ES-I3 (cell line): ENCODE measurements at regions not wholly inside any gene's neighbourhood (a gene's known extent, or its start where the extent isn't known, plus 50 kb on each side); places are given as distances from the start of the nearest gene placed in this dataset.

ENCODE experiments used
- H3K36me3 ChIP-seq: 2 replicates; pipeline ENCODE4 v1.6.1; 2013; ENCODE audit warnings: mild to moderate bottlenecking, low read length, control low read depth, moderate library complexity; ENCODE audit not compliant: insufficient read depth
- H3K4me1 ChIP-seq: 2 replicates; pipeline ENCODE4 v1.6.1; 2013; ENCODE audit warnings: mild to moderate bottlenecking, control low read depth, low read length; ENCODE audit not compliant: insufficient read depth
- H3K9ac ChIP-seq: 2 replicates; pipeline ENCODE4 v1.6.1; 2013; ENCODE audit warnings: low read depth, mild to moderate bottlenecking, low read length, moderate library complexity
- H3K9me3 ChIP-seq: 2 replicates; pipeline ENCODE4 v1.6.1; 2013; ENCODE audit warnings: mild to moderate bottlenecking, low read length, moderate library complexity; ENCODE audit not compliant: control insufficient read depth, insufficient read depth

DNA sequence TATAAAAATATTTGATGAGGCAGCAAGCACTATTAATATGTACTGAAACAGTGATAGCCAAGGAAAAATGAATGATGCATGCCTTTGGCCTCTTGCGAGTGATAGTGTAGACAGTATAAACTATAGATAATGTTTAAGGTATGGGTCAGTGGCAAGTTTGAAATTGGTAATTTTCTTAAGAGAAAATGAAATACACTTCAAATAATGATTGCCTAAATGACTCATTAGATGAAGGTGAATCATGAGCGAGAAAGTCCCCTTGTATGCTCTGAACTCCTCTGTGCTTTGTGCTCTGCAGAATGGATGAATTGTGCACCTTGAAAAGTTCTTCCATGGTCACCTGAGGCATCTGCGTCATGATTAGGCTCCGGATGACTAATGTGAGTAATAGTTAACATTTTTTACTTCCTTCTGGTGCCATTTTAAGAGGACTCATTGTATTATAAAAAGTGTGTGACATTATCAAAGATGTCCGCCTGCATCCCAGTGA, 84.9 kb upstream of the RTL1 start:
- Histone ChIP-seq H3K4me1 (no peaks in the 10 kb centered on the region), H3K9ac (no peak overlapping the region), H3K36me3 (no peaks in the 10 kb centered on the region), H3K9me3 (no peaks in the 10 kb centered on the region)

DNA sequence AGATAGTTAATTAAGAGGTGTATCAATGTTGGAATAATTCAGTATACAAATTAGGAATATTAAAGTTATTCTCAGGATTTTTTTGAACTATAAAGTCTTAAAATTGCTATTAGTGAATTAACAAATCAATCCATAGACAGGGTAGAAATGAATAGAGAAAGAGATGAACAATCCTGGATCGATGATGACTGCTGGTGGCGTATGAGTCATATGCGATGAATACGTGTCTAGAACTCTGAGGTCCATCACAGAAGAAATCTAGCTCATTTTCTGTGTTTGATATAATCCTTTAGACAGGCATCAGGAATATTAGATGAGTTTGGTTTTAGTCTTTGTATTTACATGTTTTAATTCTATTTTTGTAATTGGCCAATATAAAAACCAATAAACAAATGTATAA, 85.4 kb upstream of the RTL1 start:
- Histone ChIP-seq H3K9ac (no peak overlapping the region), H3K9me3 (no peaks in the 10 kb centered on the region), H3K4me1 (no peaks in the 10 kb centered on the region), H3K36me3 (no peaks in the 10 kb centered on the region)

DNA sequence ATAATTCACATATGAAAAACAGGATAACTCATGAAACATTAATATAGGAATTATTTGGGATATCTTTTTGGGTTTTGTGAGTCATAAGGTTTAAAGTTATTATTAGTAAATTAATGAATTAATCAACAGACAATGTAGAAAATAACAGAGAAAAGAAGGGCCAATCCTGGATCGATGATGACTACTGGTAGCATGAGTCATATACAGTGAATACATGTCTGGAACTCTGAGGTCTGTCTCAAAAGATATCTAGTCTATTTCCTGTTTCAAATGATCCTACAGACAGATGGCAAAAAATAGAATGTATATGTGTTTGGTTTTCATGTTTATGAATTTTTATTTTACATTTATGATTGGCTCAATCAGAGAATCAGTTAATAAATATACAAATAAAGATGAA, 86.4 kb upstream of the RTL1 start:
- Histone ChIP-seq H3K4me1 (no peaks in the 10 kb centered on the region), H3K9me3 (no peaks in the 10 kb centered on the region), H3K36me3 (no peaks in the 10 kb centered on the region), H3K9ac (no peak overlapping the region)

DNA sequence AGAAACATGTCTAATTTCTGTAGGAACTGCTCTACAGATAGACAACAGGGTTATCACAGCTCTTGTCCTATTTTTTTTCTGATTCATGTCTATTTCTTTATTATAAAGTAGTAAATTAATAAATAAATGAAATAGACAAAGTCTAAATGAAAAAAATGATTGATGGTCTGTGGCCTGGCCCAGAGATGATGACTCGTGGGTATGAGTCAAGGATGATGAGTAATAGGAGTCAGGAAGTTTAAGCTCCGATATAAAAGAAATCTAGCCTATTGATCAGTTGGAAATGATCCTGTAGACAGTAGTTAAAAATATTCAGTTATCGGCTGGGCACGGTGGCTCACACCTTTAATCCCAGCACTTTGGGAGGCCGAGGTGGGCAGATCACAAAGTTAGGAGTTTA, 90.6 kb upstream of the RTL1 start:
- Histone ChIP-seq H3K36me3 (no peaks in the 10 kb centered on the region), H3K9me3 (no peaks in the 10 kb centered on the region), H3K9ac (no peak overlapping the region), H3K4me1 (no peaks in the 10 kb centered on the region)

DNA sequence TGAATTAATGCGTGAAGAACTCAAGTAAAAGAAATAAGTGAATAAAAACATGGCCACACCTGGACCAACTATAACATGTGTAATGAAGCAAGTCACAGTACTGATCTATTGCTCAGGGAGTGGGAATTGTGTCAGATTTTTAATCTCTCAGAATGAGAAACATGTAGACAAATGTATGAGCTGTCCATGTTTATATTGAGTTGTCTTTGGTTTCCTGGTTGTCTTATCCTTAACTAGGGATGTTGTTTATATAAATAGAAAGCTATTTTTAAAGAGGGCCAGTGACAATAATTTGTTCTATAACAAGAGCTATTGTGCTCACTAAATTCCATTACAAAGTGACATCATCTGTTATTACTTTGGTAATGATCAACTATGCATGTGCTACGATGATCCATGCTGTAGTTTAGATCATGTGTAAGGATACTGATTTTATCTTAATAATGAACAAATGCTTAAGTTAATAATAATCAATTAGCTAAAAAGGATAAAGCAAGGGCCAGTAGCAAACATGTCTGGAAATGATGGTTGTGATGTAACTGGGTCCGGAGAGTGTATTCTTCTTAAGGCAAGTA, 91.3 kb upstream of the RTL1 start:
- Histone ChIP-seq H3K4me1 (no peaks in the 10 kb centered on the region), H3K36me3 (no peaks in the 10 kb centered on the region), H3K9me3 (no peaks in the 10 kb centered on the region), H3K9ac (no peak overlapping the region)

DNA sequence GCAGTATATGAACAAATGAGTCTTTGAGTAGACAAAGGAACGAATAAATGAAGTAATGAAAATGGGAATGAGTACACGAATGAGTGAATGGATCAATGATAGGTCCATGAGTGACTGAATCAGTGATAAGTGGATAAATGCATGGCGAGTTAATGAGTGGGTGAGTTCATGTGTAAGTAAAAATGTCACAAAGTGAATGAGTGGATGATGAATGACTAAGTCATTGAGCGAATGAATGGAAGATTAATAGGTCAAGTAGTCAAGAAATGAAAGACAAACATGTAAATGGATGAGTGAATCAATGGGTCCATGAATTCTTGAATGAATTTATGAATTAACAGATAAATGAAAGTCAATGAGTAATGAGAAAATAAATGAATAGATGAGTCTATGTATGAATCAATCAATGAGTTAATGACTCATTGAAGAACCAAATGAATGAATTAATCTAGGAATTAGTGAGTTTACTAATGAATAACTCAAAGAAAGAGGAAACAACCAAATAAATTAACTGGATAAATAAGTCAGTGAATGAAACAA, 97.3 kb upstream of the RTL1 start:
- no peaks in the 10 kb centered on the region for H3K36me3 ChIP-seq
- no peaks in the 10 kb centered on the region for H3K9me3 ChIP-seq

DNA sequence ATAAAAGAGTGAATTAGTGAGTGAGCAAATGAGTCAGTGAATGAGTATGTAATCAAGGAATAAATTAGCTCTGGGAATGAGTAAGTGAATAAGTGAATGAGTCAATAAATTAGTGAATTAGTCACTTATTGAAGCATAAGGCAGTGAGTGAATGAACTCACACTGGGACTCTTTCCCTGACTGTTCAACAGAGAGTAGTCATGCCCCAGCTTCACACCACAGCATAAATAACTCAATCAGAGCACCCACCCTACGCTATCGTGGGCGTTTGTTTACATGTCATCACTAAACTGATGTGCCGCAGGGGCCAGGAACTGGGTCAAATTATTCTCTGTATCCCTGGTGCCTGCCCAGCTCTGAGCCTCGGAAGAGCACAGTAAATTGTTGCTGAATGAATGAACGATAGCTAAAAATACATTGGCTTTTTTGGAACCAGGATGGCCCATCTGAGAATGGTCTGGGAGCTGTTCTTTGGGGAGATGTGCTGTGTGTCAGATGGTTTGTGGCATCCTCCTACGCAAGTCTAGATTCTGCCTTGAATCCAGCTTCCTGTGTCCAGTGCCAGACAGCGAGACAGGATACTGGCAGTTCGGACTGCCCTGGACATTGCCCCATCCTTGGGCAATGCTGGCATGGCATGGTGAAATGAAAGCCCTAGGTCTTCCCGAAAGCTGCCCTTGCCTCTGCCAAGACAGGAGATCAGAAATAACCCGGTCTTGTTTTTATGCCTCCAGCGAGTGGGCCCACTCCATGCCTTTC, 98.0 kb upstream of the RTL1 start:
- H3K9me3 ChIP-seq, result no peaks in the 10 kb centered on the region
- no peaks in the 10 kb centered on the region for H3K36me3 ChIP-seq
- H3K9ac ChIP-seq, result no peak overlapping the region
- H3K4me1 ChIP-seq, result no peaks in the 10 kb centered on the region

More for the DNA sequence above, 97.3 kb upstream of the RTL1 start:
- no peaks in the 10 kb centered on the region for H3K4me1 ChIP-seq
- no peak overlapping the region for H3K9ac ChIP-seq

DNA sequence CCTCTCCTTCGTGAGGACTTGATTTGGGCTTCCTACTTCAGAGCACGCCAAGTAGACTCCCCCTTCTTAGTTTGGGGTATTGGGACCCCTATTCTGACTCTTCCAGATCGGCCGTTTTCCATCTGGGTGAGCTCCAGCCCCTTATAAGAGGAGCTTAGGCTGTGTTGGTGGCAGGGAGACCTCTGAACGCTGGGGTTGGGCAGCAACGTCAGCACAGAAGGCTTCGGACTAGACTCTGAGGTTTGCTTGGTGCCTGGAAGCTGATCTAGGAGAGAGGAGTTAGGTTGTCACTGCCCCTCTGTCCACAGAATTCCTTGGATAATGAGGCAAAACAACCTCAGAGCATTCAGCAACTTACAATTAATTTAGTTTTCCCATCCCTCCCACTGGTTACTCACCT, 99.2 kb upstream of the RTL1 start:
- no peaks in the 10 kb centered on the region for H3K9me3 ChIP-seq
- H3K4me1 ChIP-seq, result no peaks in the 10 kb centered on the region
- H3K36me3 ChIP-seq, result no peaks in the 10 kb centered on the region

DNA sequence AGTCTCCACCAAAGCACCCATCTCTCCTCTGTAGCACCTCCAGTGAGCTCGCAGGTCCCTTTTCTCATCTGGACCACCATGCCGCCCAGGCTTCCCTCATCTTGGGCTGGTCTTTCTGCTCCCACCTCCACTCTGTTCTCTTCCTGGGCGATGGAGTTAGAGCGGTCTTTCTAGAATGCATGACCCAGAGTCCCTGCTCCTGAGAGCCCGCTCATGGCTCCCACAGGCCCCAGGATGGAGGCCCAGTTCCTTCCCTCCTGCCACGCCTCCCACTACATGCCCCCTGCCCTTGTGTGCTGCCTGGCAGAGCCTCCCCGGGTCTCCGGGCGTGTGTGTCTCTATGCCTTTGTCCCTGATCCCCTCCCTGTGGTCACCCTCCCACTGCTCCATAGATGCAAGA, 100.7 kb upstream of the RTL1 start:
- H3K4me1 ChIP-seq, result no peaks in the 10 kb centered on the region
- H3K36me3 ChIP-seq, result no peaks in the 10 kb centered on the region
- no peak overlapping the region for H3K9ac ChIP-seq
- H3K9me3 ChIP-seq, result no peaks in the 10 kb centered on the region

More for the DNA sequence above, 99.2 kb upstream of the RTL1 start:
- no peak overlapping the region for H3K9ac ChIP-seq

DNA sequence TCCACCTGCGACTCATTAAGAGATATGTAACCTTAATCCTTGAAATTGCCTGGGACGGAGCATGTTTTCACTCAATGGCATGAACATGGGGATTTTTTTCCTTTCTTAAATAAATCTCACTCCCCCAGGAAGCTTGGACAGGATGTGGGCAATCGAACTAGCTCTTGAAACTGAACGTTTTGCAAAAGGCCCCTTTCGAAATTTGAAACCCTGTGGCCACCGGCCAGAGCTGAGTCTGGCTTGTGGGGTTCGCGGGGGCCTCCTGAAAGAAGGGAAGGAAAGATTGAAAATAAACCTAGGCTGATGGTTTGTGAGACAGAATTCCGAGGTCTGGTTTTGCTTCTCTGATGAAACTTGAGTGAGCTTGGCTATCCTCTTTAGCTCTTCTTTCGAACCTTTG, 101.4 kb upstream of the RTL1 start:
- Histone ChIP-seq H3K9ac (no peak overlapping the region), H3K9me3 (no peaks in the 10 kb centered on the region), H3K36me3 (no peaks in the 10 kb centered on the region), H3K4me1 (no peaks in the 10 kb centered on the region)

DNA sequence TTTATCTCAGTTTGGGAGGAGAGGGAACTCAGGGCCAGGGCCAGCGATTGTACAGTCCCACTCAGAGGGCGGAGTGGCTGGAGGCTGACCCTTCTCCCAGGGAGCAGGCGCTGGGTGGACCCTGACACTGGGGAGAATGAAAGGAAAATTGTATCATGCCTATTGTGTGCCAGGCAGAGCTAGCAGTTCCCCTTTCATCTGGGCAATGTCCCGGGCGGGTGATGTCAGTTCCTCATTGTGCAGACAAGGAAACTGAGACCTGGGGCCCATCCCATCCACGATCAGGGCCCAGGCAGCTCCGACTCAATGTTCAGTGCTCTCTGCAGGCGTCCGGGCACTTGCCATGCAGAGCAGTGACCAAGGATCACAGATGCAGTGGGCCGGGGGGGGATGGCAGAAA, 101.9 kb upstream of the RTL1 start:
- Histone ChIP-seq H3K9ac (no peak overlapping the region), H3K4me1 (no peaks in the 10 kb centered on the region), H3K36me3 (no peaks in the 10 kb centered on the region), H3K9me3 (no peaks in the 10 kb centered on the region)

DNA sequence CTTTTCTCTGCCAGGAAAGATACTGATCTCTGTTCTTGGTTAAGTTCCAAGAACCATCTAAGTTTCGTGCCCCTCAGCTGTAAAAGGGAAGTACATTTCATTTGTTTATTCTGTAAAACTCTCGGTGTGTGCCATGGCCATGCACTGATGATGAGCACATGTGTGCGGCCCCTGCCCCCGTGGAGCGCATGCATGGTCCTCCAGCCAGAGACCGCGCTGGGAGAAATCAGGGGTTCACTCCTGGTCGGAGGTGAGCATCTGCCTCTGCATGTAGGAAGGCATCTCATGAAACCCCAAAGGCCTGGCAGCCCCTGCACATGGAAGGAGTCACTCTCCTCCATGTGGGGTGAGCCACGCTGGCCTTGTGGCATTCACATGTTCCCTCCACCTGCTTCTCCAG, 102.5 kb upstream of the RTL1 start:
- no peaks in the 10 kb centered on the region for H3K9me3 ChIP-seq
- H3K4me1 ChIP-seq, result no peaks in the 10 kb centered on the region
- no peak overlapping the region for H3K9ac ChIP-seq
- no peaks in the 10 kb centered on the region for H3K36me3 ChIP-seq

DNA sequence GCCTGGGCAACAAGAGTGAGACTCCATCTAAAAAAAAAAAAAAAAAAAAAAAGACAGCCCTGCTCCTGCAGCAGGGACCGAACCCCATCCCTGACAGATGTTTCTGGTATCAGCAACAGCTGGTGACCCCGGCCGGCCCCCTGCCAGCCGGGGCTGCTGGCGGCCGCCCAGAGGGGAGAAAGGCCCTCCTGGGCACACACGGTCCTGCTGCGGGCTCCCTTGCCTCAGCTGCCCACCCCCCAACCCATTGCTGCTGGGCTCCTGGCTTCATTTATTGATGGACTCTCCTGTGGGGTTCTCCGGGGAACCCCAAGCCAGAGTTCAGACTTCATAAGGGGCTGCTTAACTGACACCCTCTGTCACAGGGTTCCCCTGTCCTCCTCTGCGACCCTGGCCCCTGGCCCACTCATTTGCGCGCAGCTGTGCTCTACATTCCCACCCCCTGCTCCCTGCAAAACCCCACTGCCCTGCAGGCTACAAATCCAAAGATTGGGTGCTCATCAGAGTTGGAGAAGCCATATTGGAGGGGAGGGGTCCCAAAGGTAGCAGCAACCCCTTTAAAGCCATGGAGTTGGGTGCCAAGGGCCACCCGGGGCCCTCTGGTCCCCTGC, 103.6 kb upstream of the RTL1 start:
- no peaks in the 10 kb centered on the region for H3K36me3 ChIP-seq
- no peak overlapping the region for H3K9ac ChIP-seq
- no peaks in the 10 kb centered on the region for H3K4me1 ChIP-seq
- H3K9me3 ChIP-seq, result no peaks in the 10 kb centered on the region; the same call in 1 of the 2 replicates

DNA sequence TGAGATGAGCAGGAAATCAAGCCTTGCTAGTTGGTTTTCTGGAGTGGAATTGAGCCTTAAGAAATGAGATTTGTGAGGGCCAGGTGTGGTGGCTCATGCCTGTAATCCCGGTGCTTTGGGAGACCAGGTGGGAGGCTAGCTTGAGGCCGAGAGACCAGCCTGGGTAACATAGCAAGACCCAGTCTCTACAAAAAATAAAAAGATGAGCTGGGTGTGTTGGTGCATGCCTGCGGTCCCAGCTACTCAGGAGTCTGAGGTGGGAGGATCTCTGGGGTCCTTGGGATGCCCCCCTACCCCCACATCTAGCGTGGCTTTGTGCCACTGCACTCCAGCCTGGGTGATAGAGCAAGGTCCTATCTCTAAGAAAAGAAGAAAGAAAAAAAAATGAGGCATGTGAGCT, 104.2 kb upstream of the RTL1 start:
- Histone ChIP-seq H3K36me3 (no peaks in the 10 kb centered on the region), H3K4me1 (no peaks in the 10 kb centered on the region), H3K9ac (no peak overlapping the region), H3K9me3 (no peaks in the 10 kb centered on the region; the same call in 1 of the 2 replicates)

DNA sequence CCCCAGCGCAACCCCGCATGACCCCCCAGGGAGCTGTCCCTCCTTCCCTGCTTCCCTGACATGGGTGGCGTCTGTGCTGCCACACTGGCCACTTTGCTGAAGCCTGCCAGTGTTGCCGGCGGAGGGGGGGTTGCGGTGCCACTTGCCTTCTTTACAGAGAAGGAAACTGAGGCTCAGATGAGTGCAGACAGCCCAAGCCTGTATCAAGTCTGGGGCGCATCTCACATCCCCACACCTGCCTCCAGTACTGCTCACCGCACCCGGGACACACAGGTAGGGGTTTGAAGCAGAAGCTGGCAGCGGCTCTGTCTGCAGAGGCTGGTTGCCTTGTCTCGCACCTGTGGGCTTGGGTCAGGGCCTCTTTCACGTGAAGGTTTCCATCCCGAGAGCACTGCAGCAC, 104.7 kb upstream of the RTL1 start:
- H3K36me3 ChIP-seq, result no peaks in the 10 kb centered on the region
- H3K9me3 ChIP-seq, result no peaks in the 10 kb centered on the region; the same call in 1 of the 2 replicates
- no peak overlapping the region for H3K9ac ChIP-seq
- no peaks in the 10 kb centered on the region for H3K4me1 ChIP-seq
